ENCODE measurements at regions not wholly inside any gene's neighbourhood (a gene's known extent, or its start where the extent isn't known, plus 50 kb on each side); places are given as distances from the start of the nearest gene placed in this dataset.

DNA sequence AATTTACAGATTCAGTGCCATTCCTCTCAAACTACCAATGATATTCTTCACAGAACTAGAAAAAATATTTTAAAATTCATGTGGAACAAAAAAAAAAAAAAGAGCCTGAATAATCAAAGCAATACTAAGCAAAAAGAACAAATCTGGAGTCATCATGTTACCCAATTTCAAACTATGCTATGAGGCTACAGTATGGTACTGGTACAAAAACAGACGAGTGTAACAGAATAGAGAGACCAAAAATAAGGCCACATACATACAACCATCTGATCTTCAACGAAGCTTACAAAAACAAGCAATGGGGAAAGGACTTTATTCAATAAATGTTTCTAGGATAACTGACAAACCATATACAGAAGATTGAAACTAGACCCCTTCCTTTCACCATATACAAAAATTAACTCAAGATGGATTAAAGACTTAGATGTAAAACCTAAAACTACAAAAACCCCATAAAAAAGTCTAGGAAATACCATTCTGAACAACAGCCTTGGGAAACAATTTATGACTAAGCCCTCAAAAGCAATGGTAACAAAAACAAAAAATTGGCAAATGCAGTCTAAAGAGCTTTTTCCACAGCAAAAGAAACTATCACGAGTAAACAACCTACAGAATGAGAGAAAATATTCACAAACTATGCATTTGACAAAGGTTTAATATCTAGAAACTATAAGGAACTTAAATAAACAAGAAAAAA lies 207.7 kb downstream of the PTN start:
- H3K36me3 Mint-ChIP-seq (ENCODE audit: insufficient read depth, unreplicated experiment), result no peaks in the 10 kb centered on the region
- H3K27me3 Mint-ChIP-seq (ENCODE audit: insufficient read depth, unreplicated experiment), result no peaks in the 10 kb centered on the region
- H3K4me3 ChIP-seq (ENCODE audit: low read depth, low read length), result no peak overlapping the region
- ChIA-PET CTCF (no interaction called here), POLR2A (no interaction called here)
- no TSS peak for BruUV-seq (replicated peaks)
- DNase-seq, result no peak
- no peaks in the 10 kb centered on the region for H3K27me3 ChIP-seq (replicated peaks; ENCODE audit: control insufficient read depth, insufficient read depth, low read length)
- intact Hi-C loops (cut with micrococcal nuclease; ENCODE audit: unreplicated experiment), result no loop called here
- no peaks in the 10 kb centered on the region for H3K9me3 Mint-ChIP-seq (ENCODE audit: unreplicated experiment)
- no peak overlapping the region for H3K27ac Mint-ChIP-seq (ENCODE audit: unreplicated experiment)
- TF ChIP-seq, protein P1, sequence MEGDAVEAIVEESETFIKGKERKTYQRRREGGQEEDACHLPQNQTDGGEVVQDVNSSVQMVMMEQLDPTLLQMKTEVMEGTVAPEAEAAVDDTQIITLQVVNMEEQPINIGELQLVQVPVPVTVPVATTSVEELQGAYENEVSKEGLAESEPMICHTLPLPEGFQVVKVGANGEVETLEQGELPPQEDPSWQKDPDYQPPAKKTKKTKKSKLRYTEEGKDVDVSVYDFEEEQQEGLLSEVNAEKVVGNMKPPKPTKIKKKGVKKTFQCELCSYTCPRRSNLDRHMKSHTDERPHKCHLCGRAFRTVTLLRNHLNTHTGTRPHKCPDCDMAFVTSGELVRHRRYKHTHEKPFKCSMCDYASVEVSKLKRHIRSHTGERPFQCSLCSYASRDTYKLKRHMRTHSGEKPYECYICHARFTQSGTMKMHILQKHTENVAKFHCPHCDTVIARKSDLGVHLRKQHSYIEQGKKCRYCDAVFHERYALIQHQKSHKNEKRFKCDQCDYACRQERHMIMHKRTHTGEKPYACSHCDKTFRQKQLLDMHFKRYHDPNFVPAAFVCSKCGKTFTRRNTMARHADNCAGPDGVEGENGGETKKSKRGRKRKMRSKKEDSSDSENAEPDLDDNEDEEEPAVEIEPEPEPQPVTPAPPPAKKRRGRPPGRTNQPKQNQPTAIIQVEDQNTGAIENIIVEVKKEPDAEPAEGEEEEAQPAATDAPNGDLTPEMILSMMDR (IDR thresholded peaks at IDR 0.05; ENCODE audit: insufficient read depth in 1 of 2, low read depth in 1 of 2, low read length in 1 of 2, severe bottlenecking in 1 of 2, unreplicated experiment in 1 of 2), result no peak
- H3K9me3 ChIP-seq, result no peaks in the 10 kb centered on the region
- no peak overlapping the region for H3K4me3 Mint-ChIP-seq (ENCODE audit: unreplicated experiment)
- no peaks in the 10 kb centered on the region for H3K4me1 Mint-ChIP-seq (ENCODE audit: low read depth, unreplicated experiment)
- H3K4me1 ChIP-seq, result no peaks in the 10 kb centered on the region
- no peaks in the 10 kb centered on the region for H3K36me3 ChIP-seq (ENCODE audit: control insufficient read depth, insufficient read depth, low read length)

DNA sequence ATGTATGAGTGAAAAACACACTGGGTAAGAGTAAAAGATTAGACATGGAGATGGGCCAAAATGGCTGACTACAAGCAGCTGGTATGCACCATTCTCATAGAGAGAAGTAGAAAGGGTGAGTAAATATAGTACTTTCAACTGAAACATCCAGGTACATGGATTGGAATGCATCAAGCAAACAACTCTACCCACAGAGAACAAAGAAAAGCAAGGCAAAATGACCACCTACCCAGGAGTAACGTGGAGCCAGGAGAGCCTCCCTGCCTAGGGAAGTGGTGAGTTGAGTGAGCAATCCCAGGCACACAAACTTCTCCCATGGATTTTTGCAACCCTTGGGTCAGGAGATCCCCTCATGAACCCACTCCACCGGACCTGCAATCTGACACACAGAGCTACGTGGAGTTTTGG lies 212.8 kb downstream of the PTN start:
- TF ChIP-seq, protein P1 (IDR thresholded peaks at IDR 0.05; ENCODE audit: insufficient read depth in 1 of 2, low read depth in 1 of 2, low read length in 1 of 2, severe bottlenecking in 1 of 2, unreplicated experiment in 1 of 2), result no peak
- Mint-ChIP-seq H3K4me1 (ENCODE audit: low read depth, unreplicated experiment) (no peaks in the 10 kb centered on the region), H3K27me3 (ENCODE audit: insufficient read depth, unreplicated experiment) (no peaks in the 10 kb centered on the region), H3K27ac (ENCODE audit: unreplicated experiment) (no peak overlapping the region), H3K9me3 (ENCODE audit: unreplicated experiment) (no peaks in the 10 kb centered on the region), H3K4me3 (ENCODE audit: unreplicated experiment) (no peak overlapping the region), H3K36me3 (ENCODE audit: insufficient read depth, unreplicated experiment) (no peaks in the 10 kb centered on the region)
- intact Hi-C loops (cut with micrococcal nuclease; ENCODE audit: unreplicated experiment), result no loop called here
- Histone ChIP-seq H3K36me3 (ENCODE audit: control insufficient read depth, insufficient read depth, low read length) (no peaks in the 10 kb centered on the region), H3K4me1 (no peaks in the 10 kb centered on the region), H3K27me3 (replicated peaks; ENCODE audit: control insufficient read depth, insufficient read depth, low read length) (no peaks in the 10 kb centered on the region), H3K9me3 (no peaks in the 10 kb centered on the region), H3K4me3 (ENCODE audit: low read depth, low read length) (no peak overlapping the region)
- POLR2A ChIA-PET, result no interaction called here
- no peak for DNase-seq
- BruUV-seq (replicated peaks), result no TSS peak
- CTCF ChIA-PET, result no interaction called here

DNA sequence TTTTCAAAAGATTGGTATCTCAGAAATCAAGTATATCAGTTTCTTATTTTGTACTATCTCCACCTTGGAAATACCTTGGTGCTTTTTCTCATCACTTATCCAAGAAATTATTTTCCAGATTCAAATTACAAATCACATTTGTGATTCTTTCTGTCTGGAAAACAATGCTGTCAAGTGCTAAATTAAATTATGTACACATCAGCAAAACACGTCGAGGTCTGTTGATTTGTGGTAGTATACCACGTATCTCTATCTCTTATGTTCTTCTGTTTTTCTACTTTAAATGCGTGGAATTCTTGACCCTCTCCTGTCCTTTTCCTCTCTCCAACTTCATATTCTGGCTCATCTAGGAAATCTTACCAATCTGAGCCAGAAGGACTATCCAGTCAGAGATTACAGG lies 214.5 kb downstream of the PTN start:
- Histone ChIP-seq H3K27me3 (replicated peaks; ENCODE audit: control insufficient read depth, insufficient read depth, low read length) (no peaks in the 10 kb centered on the region), H3K4me1 (no peaks in the 10 kb centered on the region), H3K36me3 (ENCODE audit: control insufficient read depth, insufficient read depth, low read length) (no peaks in the 10 kb centered on the region), H3K4me3 (ENCODE audit: low read depth, low read length) (no peak overlapping the region), H3K9me3 (no peaks in the 10 kb centered on the region)
- CTCF ChIA-PET, result no interaction called here
- no peaks in the 10 kb centered on the region for H3K36me3 Mint-ChIP-seq (ENCODE audit: insufficient read depth, unreplicated experiment)
- no peaks in the 10 kb centered on the region for H3K27me3 Mint-ChIP-seq (ENCODE audit: insufficient read depth, unreplicated experiment)
- intact Hi-C loops (cut with micrococcal nuclease; ENCODE audit: unreplicated experiment), result no loop called here
- POLR2A ChIA-PET, result no interaction called here
- no peak for DNase-seq
- H3K27ac Mint-ChIP-seq (ENCODE audit: unreplicated experiment), result no peak overlapping the region
- TF ChIP-seq, protein P1 (IDR thresholded peaks at IDR 0.05; ENCODE audit: insufficient read depth in 1 of 2, low read depth in 1 of 2, low read length in 1 of 2, severe bottlenecking in 1 of 2, unreplicated experiment in 1 of 2), result no peak
- no TSS peak for BruUV-seq (replicated peaks)
- no peaks in the 10 kb centered on the region for H3K4me1 Mint-ChIP-seq (ENCODE audit: low read depth, unreplicated experiment)
- H3K4me3 Mint-ChIP-seq (ENCODE audit: unreplicated experiment), result no peak overlapping the region
- H3K9me3 Mint-ChIP-seq (ENCODE audit: unreplicated experiment), result no peaks in the 10 kb centered on the region
